Right lobe of liver (tissue), 4 donors: ENCODE measurements at regions not wholly inside any gene's neighbourhood (a gene's known extent, or its start where the extent isn't known, plus 50 kb on each side); places are given as distances from the start of the nearest gene placed in this dataset.

Experiments
- CTCF ChIP-seq, 4 donors: fragments of 200-600 bp in 3 of 4; fragments of 450-650 bp in 1 of 4; IDR thresholded peaks; one replicate each; pipeline versions ENCODE4 v1.5.1 to v1.8.0; 2016 to 2022; ENCODE audit warnings: antibody characterized with exemption in 4 of 4, mild to moderate bottlenecking in 2 of 4
- POLR2A ChIP-seq: fragments of 450-650 bp; IDR thresholded peaks from one replicate; pipeline ENCODE4 v1.6.1; 2017; ENCODE audit warnings: antibody characterized with exemption, mild to moderate bottlenecking
- donor health status: DM: no; HTN: no; CAD: no.
- donor health status: DM: no; HTN: no; CAD: no.
- donor health status: DM: no; HTN: yes; CAD: no.

DNA sequence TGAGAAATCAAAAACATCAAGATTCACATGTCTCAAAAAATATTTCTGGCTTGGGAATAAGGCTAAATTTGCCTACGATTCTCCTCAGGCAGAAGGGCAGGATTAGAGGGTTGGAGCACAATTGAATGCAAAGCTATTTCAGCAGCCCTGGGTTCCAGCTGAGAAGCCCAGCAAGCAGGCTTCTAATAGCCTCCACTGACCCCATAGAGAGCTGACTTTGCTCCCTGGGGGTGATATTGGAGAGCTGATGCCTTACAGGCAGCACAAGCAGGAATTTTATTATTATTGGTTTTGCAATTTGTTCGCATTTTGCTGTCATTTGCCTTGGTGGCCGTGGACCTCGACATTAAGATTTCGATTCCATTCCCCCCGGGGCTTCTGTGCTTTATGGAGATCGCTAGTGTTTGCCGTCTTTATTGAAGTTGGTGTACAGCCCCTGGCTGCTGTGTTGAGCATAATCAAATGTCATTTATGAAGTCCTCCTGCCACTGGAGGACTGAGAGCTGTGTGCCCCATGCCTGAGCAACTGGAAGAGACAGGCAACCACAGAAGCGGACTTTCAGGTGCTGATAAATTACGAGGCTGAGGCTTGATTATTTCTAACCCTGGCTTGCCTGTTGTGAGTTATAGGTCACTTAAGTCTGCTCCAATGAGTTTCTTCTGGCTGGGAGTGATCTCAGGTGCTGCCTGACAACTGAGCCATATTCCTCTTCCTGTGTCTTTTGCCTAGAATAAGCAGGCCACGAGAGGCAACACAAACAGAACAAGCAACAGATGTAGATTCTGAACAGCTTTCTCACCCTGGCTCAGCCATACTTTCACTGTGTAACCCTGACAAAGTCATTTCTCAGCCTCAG, 518.4 kb upstream of the CAMK1G start:
- TF ChIP-seq CTCF (IDR thresholded peaks at IDR 0.05) (no peak), POLR2A (no peak)
